ENCODE measurements at regions not wholly inside any gene's neighbourhood (a gene's known extent, or its start where the extent isn't known, plus 50 kb on each side); places are given as distances from the start of the nearest gene placed in this dataset.

GRCh38 chr1:20417581-20417980 is 68.4 kb downstream of the CAMK2N1 start:
- H3K27ac ChIP-seq (ENCODE audit: insufficient read length, low read depth, low read length), result no peak overlapping the region
- H3T11ph ChIP-seq (ENCODE audit: low read length), result no peak overlapping the region
- H3K23ac ChIP-seq (ENCODE audit: insufficient read length, low read depth, low read length), result no peak overlapping the region
- H3K9ac ChIP-seq (ENCODE audit: extremely low read depth, insufficient read length, low read length), result no peak overlapping the region
- no CpG with 5 or more reads among the region's 8 CpGs for WGBS (ENCODE audit: extremely low coverage, insufficient read length, low lambda C conversion rate)
- H2BK12ac ChIP-seq (ENCODE audit: insufficient read length, low read depth, low read length), result no peak overlapping the region
- H4K91ac ChIP-seq (ENCODE audit: insufficient read length, low read depth, low read length), result no peak overlapping the region
- no peak overlapping the region for H2AFZ ChIP-seq (ENCODE audit: low read length)
- peaks cover 2% of the 10 kb centered on the region; the same call in 1 of the 2 replicates for H3K27me3 ChIP-seq (ENCODE audit: insufficient read depth, low read length)
- H3K79me2 ChIP-seq (ENCODE audit: insufficient read depth, low read length), result no peaks in the 10 kb centered on the region
- H3K14ac ChIP-seq (ENCODE audit: insufficient read depth, low read length), result no peak overlapping the region
- no peak overlapping the region for H3K4me3 Mint-ChIP-seq
- no peak overlapping the region for H2BK120ac ChIP-seq (ENCODE audit: low read depth, low read length, poor library complexity, severe bottlenecking)
- no peaks in the 10 kb centered on the region for H3K4me1 Mint-ChIP-seq
- H3K18ac ChIP-seq (ENCODE audit: insufficient read length, low read depth, low read length), result no peak overlapping the region
- no peaks in the 10 kb centered on the region for H3K79me1 ChIP-seq (ENCODE audit: insufficient read depth, low read depth, low read length, poor library complexity, severe bottlenecking)
- TF ChIP-seq CTCF (conservative IDR thresholded peaks at IDR 0.05), result no peak
- no peaks in the 10 kb centered on the region for H3K23me2 ChIP-seq (ENCODE audit: insufficient read length, low read depth, low read length, poor library complexity, severe bottlenecking)
- no peak overlapping the region for H2BK15ac ChIP-seq (ENCODE audit: low read depth, low read length)
- no peak overlapping the region for H4K5ac ChIP-seq (ENCODE audit: insufficient read length, low read depth, low read length)
- no peaks in the 10 kb centered on the region for H4K20me1 ChIP-seq (ENCODE audit: control insufficient read depth, insufficient read depth, insufficient read length)
- peaks cover 4 to 8% of the 10 kb centered on the region in 2 experiments; a peak in 4 of 5 replicates for H3K9me3 Mint-ChIP-seq
- no peak overlapping the region for H2BK5ac ChIP-seq (ENCODE audit: insufficient read length, low read length)
- H3K4me2 ChIP-seq (ENCODE audit: insufficient read depth, insufficient read length, low read length), result no peak overlapping the region
- no peak overlapping the region for H3K27ac Mint-ChIP-seq
- H3K9me3 ChIP-seq (ENCODE audit: control insufficient read depth, low read depth, low read length), result no peaks in the 10 kb centered on the region
- peaks cover 0 to under 1% (median 0%) of the 10 kb centered on the region in 3 experiments; a peak in 1 of 7 replicates for H3K36me3 Mint-ChIP-seq (ENCODE audit: insufficient read depth in 1 of 3, low read depth in 3 of 3)
- no peak overlapping the region for H2BK20ac ChIP-seq (ENCODE audit: low read depth, low read length, poor library complexity, severe bottlenecking)
- no peak for DNase-seq
- peaks cover 76% of the 10 kb centered on the region for H3K27me3 Mint-ChIP-seq (ENCODE audit: low read depth)
- no peak overlapping the region for H2AK5ac ChIP-seq (ENCODE audit: insufficient read length, low read length)
- H4K8ac ChIP-seq (replicated peaks; ENCODE audit: insufficient read length, low read depth, low read length), result no peak overlapping the region
- no peaks in the 10 kb centered on the region for H3K4me1 ChIP-seq (ENCODE audit: insufficient read depth, low read length)
- no peak overlapping the region for H3K4ac ChIP-seq (ENCODE audit: low read depth, low read length)
- no peak overlapping the region for H3K56ac ChIP-seq (ENCODE audit: insufficient read length, low read depth, low read length)

Data from H9 (cell line).